Amygdala (tissue), 56 donors: ENCODE measurements at regions not wholly inside any gene's neighbourhood (a gene's known extent, or its start where the extent isn't known, plus 50 kb on each side); places are given as distances from the start of the nearest gene placed in this dataset.

ENCODE experiments used
- DNase-seq, 56 donors: peaks; one replicate each; lab custom pipeline; 2025; lab: John Stamatoyannopoulos, UW

- no peak for DNase-seq
These were observed 1111.8 kb upstream of the LCORL start for GRCh38 chr4:19133315-19133714.

GRCh38 chr4:19130866-19131265 lies 1109.3 kb upstream of the LCORL start:
- DNase-seq: no peak

- no peak for DNase-seq
These were observed 1106.6 kb upstream of the LCORL start for GRCh38 chr4:19128176-19128575.

- DNase-seq: no peak
These were observed 1105.3 kb upstream of the LCORL start for GRCh38 chr4:19126903-19127302.

- DNase-seq: no peak
These were observed 1102.1 kb upstream of the LCORL start for GRCh38 chr4:19123681-19124080.

GRCh38 chr4:19119904-19120560 lies 1098.5 kb upstream of the LCORL start:
- no peak for DNase-seq

GRCh38 chr4:19117022-19117421 lies 1095.5 kb upstream of the LCORL start:
- no peak for DNase-seq

- DNase-seq: no peak
These were observed 1082.6 kb upstream of the LCORL start for GRCh38 chr4:19104176-19104575.

GRCh38 chr4:19095491-19096046 lies 1074.0 kb upstream of the LCORL start:
- no peak for DNase-seq

GRCh38 chr4:19093951-19094350 lies 1072.4 kb upstream of the LCORL start:
- no peak for DNase-seq

GRCh38 chr4:19092797-19093196 lies 1071.2 kb upstream of the LCORL start:
- no peak for DNase-seq

- no peak for DNase-seq
These were observed 1052.5 kb upstream of the LCORL start for GRCh38 chr4:19074036-19074435.

- no peak for DNase-seq
These were observed 1042.1 kb upstream of the LCORL start for GRCh38 chr4:19063662-19064061.

- DNase-seq: no peak
These were observed 1033.4 kb upstream of the LCORL start for GRCh38 chr4:19054916-19055315.

- DNase-seq: no peak
These were observed 1030.3 kb upstream of the LCORL start for GRCh38 chr4:19051831-19052230.

GRCh38 chr4:19047279-19047880 lies 1025.8 kb upstream of the LCORL start:
- no peak for DNase-seq

- DNase-seq: no peak
These were observed 1018.3 kb upstream of the LCORL start for GRCh38 chr4:19039816-19040215.

- no peak for DNase-seq
These were observed 1016.7 kb upstream of the LCORL start for GRCh38 chr4:19038231-19038630.

- DNase-seq: no peak
These were observed 1012.5 kb upstream of the LCORL start for GRCh38 chr4:19033816-19034733.

- DNase-seq: no peak
These were observed 1009.0 kb upstream of the LCORL start for GRCh38 chr4:19030536-19030935.

- DNase-seq: no peak
These were observed 1008.5 kb upstream of the LCORL start for GRCh38 chr4:19030048-19030447.
